H1 (cell line): ENCODE measurements at regions not wholly inside any gene's neighbourhood (a gene's known extent, or its start where the extent isn't known, plus 50 kb on each side); places are given as distances from the start of the nearest gene placed in this dataset.

Source experiments
- CTCF ChIA-PET: fragments of 300-600 bp; sonication (Branson Sonifier 250); formaldehyde crosslinking; loops from one replicate; lab custom pipeline; 2021; ENCODE audit not compliant: partially characterized antibody; lab: Charles Lee
- POLR2A ChIA-PET: fragments of 300-600 bp; sonication (Branson Sonifier 250); formaldehyde crosslinking; loops from one replicate; lab custom pipeline; 2021; ENCODE audit warnings: inconsistent platforms; ENCODE audit not compliant: partially characterized antibody; lab: Charles Lee
- DNase-seq, 2 experiments: peaks; one replicate each; pipeline versions ENCODE4 v3.0.0 to v3.0.0-alpha.2; 2010 to 2022; ENCODE audit warnings: low spot score in 2 of 2, low read depth in 1 of 2, mixed read lengths in 1 of 2
- FAIRE-seq: peaks from 2 replicates; lab custom pipeline; 2011; peaks lifted over from hg19 to GRCh38; lab: Jason Lieb, UNC
- H2AFZ ChIP-seq: 2 replicates; pipeline ENCODE4 v1.8.1; 2012; ENCODE audit warnings: low read length, inconsistent platforms
- H2AK5ac ChIP-seq: 2 replicates; pipeline ENCODE4 v1.6.1; 2013; ENCODE audit warnings: low read depth, low read length
- H2BK120ac ChIP-seq: replicated peaks from 2 replicates; pipeline ENCODE3; 2013; ENCODE audit warnings: low read depth, low read length, inconsistent platforms
- H2BK12ac ChIP-seq: 2 replicates; pipeline ENCODE4 v1.6.1; 2013; ENCODE audit warnings: low read depth, low read length
- H2BK15ac ChIP-seq: 2 replicates; pipeline ENCODE4 v1.6.1; 2013; ENCODE audit warnings: low read length
- H2BK20ac ChIP-seq: 2 replicates; pipeline ENCODE4 v1.6.1; 2013; ENCODE audit warnings: low read length
- H2BK5ac ChIP-seq: 2 replicates; pipeline ENCODE4 v1.6.1; 2013; ENCODE audit warnings: low read depth, low read length
- H3K14ac ChIP-seq: 2 replicates; pipeline ENCODE4 v1.6.1; 2013; ENCODE audit warnings: inconsistent platforms; ENCODE audit not compliant: insufficient read length
- H3K18ac ChIP-seq: 2 replicates; pipeline ENCODE4 v1.6.1; 2013; ENCODE audit warnings: low read length; ENCODE audit errors: extremely low read depth
- H3K23ac ChIP-seq: 2 replicates; pipeline ENCODE4 v1.6.1; 2013; ENCODE audit warnings: inconsistent platforms; ENCODE audit not compliant: insufficient read length
- H3K23me2 ChIP-seq: 2 replicates; pipeline ENCODE4 v1.6.1; 2013; ENCODE audit warnings: low read depth, low read length
- H3K27ac ChIP-seq: 2 replicates; pipeline ENCODE4 v1.6.1; 2011; ENCODE audit warnings: low read depth, low read length, inconsistent platforms
- H3K27me3 ChIP-seq, 4 experiments: replicated peaks in 1 of 4; 1 replicate in 1 of 4; 2 replicates in 3 of 4; pipeline versions ENCODE4 v1.6.1 to v1.8.1; 2011 to 2013; ENCODE audit warnings: low read length in 3 of 4, mild to moderate bottlenecking in 3 of 4, inconsistent platforms in 2 of 4, mixed read lengths in 2 of 4, moderate library complexity in 1 of 4; ENCODE audit not compliant: control insufficient read depth in 3 of 4, insufficient read depth in 3 of 4; ENCODE audit errors: extremely low read depth in 1 of 4
- H3K36me3 ChIP-seq, 4 experiments: 2 replicates each; pipeline versions ENCODE4 v1.6.1 to v1.8.1; 2011 to 2013; ENCODE audit warnings: mild to moderate bottlenecking in 4 of 4, low read length in 3 of 4, moderate library complexity in 2 of 4, control low read depth in 1 of 4, inconsistent platforms in 1 of 4; ENCODE audit not compliant: insufficient read depth in 4 of 4, control insufficient read depth in 2 of 4
- H3K4ac ChIP-seq: replicated peaks from 2 replicates; pipeline ENCODE3; 2013; ENCODE audit warnings: low read length, low read depth, mixed read lengths, inconsistent platforms; ENCODE audit not compliant: insufficient read length
- H3K4me1 ChIP-seq, 4 experiments: replicated peaks in 1 of 4; 1 replicate in 1 of 4; 2 replicates in 3 of 4; pipeline versions ENCODE4 v1.6.1 to v1.8.1; 2011 to 2013; ENCODE audit warnings: low read length in 3 of 4, inconsistent platforms in 2 of 4, mixed read lengths in 1 of 4; ENCODE audit not compliant: insufficient read depth in 4 of 4, control insufficient read depth in 3 of 4
- H3K4me2 ChIP-seq, 2 experiments: 2 replicates each; pipeline versions ENCODE4 v1.6.1 to v1.8.1; 2011 to 2013; ENCODE audit warnings: low read depth in 2 of 2, low read length in 2 of 2, control low read depth in 1 of 2, inconsistent platforms in 1 of 2, mild to moderate bottlenecking in 1 of 2; ENCODE audit not compliant: insufficient read depth in 1 of 2
- H3K4me3 ChIP-seq, 4 experiments: fragments of 200-600, 300-600 bp in 1 of 4; sonication (generic), shearing (Covaris generic), sonication (Bioruptor Twin) in 1 of 4; 2 replicates each; pipeline versions ENCODE4 v1.5.1 to v1.8.1; 2011 to 2016; ENCODE audit warnings: low read length in 4 of 4, low read depth in 3 of 4, control low read depth in 2 of 4, inconsistent platforms in 2 of 4, mild to moderate bottlenecking in 2 of 4, mixed read lengths in 1 of 4, moderate library complexity in 1 of 4; ENCODE audit not compliant: insufficient read depth in 2 of 4; ENCODE audit errors: extremely low read depth in 1 of 4
- H3K56ac ChIP-seq: replicated peaks from 2 replicates; pipeline ENCODE3; 2013; ENCODE audit warnings: low read depth, mild to moderate bottlenecking, mixed read lengths, low read length, inconsistent platforms; ENCODE audit not compliant: insufficient read length
- H3K79me1 ChIP-seq: 2 replicates; pipeline ENCODE4 v1.6.1; 2013; ENCODE audit warnings: low read depth, low read length, control low read depth
- H3K79me2 ChIP-seq, 2 experiments: 2 replicates each; pipeline versions ENCODE4 v1.6.1 to v1.8.1; 2012 to 2013; ENCODE audit warnings: low read length in 2 of 2, mild to moderate bottlenecking in 2 of 2, inconsistent platforms in 1 of 2; ENCODE audit not compliant: insufficient read depth in 2 of 2, control insufficient read depth in 1 of 2
- H3K9ac ChIP-seq, 4 experiments: replicated peaks in 1 of 4; 1 replicate in 1 of 4; 2 replicates in 3 of 4; pipeline versions ENCODE4 v1.6.1 to v1.8.1; 2011 to 2013; ENCODE audit warnings: low read depth in 3 of 4, low read length in 3 of 4, control low read depth in 2 of 4, mild to moderate bottlenecking in 2 of 4, moderate library complexity in 2 of 4, inconsistent platforms in 1 of 4; ENCODE audit errors: extremely low read depth in 1 of 4
- H3K9me3 ChIP-seq, 2 experiments: 2 replicates each; pipeline versions ENCODE4 v1.6.1 to v1.8.1; 2012 to 2013; ENCODE audit warnings: mild to moderate bottlenecking in 2 of 2, moderate library complexity in 2 of 2, control low read depth in 1 of 2, inconsistent platforms in 1 of 2, low read depth in 1 of 2, low read length in 1 of 2, mixed read lengths in 1 of 2; ENCODE audit not compliant: insufficient read depth in 2 of 2
- H4K20me1 ChIP-seq, 2 experiments: replicated peaks in 1 of 2; 2 replicates each; pipeline versions ENCODE3 to v1.8.1; 2011 to 2013; ENCODE audit warnings: inconsistent platforms in 2 of 2, low read length in 2 of 2, mild to moderate bottlenecking in 1 of 2; ENCODE audit not compliant: insufficient read depth in 2 of 2, control insufficient read depth in 1 of 2
- H4K5ac ChIP-seq: 2 replicates; pipeline ENCODE4 v1.6.1; 2013; ENCODE audit warnings: low read length, low read depth, mixed read lengths, inconsistent platforms; ENCODE audit not compliant: insufficient read length
- H4K8ac ChIP-seq: 2 replicates; pipeline ENCODE4 v1.8.0; 2013; ENCODE audit warnings: mild to moderate bottlenecking, moderate library complexity, low read length, inconsistent platforms; ENCODE audit not compliant: insufficient read depth; ENCODE audit errors: extremely low read depth
- H4K91ac ChIP-seq: replicated peaks from 2 replicates; pipeline ENCODE3; 2013; ENCODE audit warnings: low read length, mixed read lengths, inconsistent platforms; ENCODE audit not compliant: insufficient read length
- BRCA1 ChIP-seq: IDR thresholded peaks from 2 replicates; pipeline ENCODE4 v1.6.1; 2012; ENCODE audit warnings: low read depth, low read length, improper control_type of control experiment
- CHD2 ChIP-seq: IDR thresholded peaks from 2 replicates; pipeline ENCODE4 v1.6.1; 2012; ENCODE audit warnings: low read length, improper control_type of control experiment
- EP300 ChIP-seq, 2 experiments: IDR thresholded peaks; 1 replicate in 1 of 2; 2 replicates in 1 of 2; pipeline ENCODE4 v1.6.1; 2011 to 2012; ENCODE audit warnings: low read depth in 2 of 2, low read length in 2 of 2, mild to moderate bottlenecking in 2 of 2, borderline replicate concordance in 1 of 2, inconsistent platforms in 1 of 2, moderate library complexity in 1 of 2
- KDM5A ChIP-seq: fragments of 200-600 bp; IDR thresholded peaks from 2 replicates; pipeline ENCODE4 v1.7.1; 2012; ENCODE audit warnings: mild to moderate bottlenecking, low read length, inconsistent platforms, mixed read lengths
- SP2 ChIP-seq: IDR thresholded peaks from 2 replicates; pipeline ENCODE4 v1.6.1; 2012; ENCODE audit warnings: mild to moderate bottlenecking, low read length, inconsistent platforms
- WGBS, 2 experiments: shearing (Covaris generic) in 1 of 2; methylation state at CpG; one replicate each; pipeline versions ENCODE4 v1.1.6 to v1.1.7; 2013 to 2015; ENCODE audit warnings: low lambda C conversion rate in 2 of 2, mixed read lengths in 2 of 2, inconsistent platforms in 1 of 2, low coverage in 1 of 2, missing lambda C conversion rate in 1 of 2; ENCODE audit not compliant: insufficient replicate concordance in 2 of 2, insufficient coverage in 1 of 2, insufficient read length in 1 of 2; ENCODE audit errors: extremely low coverage in 1 of 2, missing lambda C conversion rate in 1 of 2; 5-methylcytosine and 5-hydroxymethylcytosine counted together
- TF ChIP-seq, protein P1 (sequence below): IDR thresholded peaks from 2 replicates; pipeline ENCODE4 v1.6.1; 2012; ENCODE audit warnings: inconsistent platforms

- Histone ChIP-seq H2BK5ac (no peak overlapping the region), H4K8ac (no peak overlapping the region), H3K9me3 (peaks cover 2 to 4% of the 10 kb centered on the region in 2 experiments; a peak in 3 of 4 replicates), H3K79me2 (no peaks in the 10 kb centered on the region), H4K5ac (no peak overlapping the region), H3K27me3 (no peaks in the 10 kb centered on the region), H3K4me1 (no peaks in the 10 kb centered on the region), H3K27ac (no peak overlapping the region), H3K23ac (no peak overlapping the region), H3K36me3 (no peaks in the 10 kb centered on the region), H3K9ac (no peak overlapping the region), H3K4me3 (no peak overlapping the region), H3K18ac (no peak overlapping the region), H3K14ac (no peak overlapping the region), H3K79me1 (no peaks in the 10 kb centered on the region), H3K56ac (no peak overlapping the region), H4K20me1 (no peaks in the 10 kb centered on the region), H2BK120ac (no peak overlapping the region), H3K4ac (no peak overlapping the region), H3K4me2 (no peak overlapping the region), H3K23me2 (no peaks in the 10 kb centered on the region), H2AFZ (peak overlapping the region; percentile 27; the same call in 1 of the 2 replicates), H2AK5ac (no peak overlapping the region), H2BK12ac (no peak overlapping the region), H2BK20ac (no peak overlapping the region), H2BK15ac (no peak overlapping the region), H4K91ac (no peak overlapping the region)
- DNase-seq (no peak), FAIRE-seq (no peak)
- ChIA-PET CTCF (interaction anchor here (1.4 to 1.6 kb wide), 2 partner anchors 14 to 77 kb away, joined by 3 to 5 read pairs; no protein-coding TSS in a partner anchor), POLR2A (no interaction called here)
- WGBS, 2 experiments = 96% methylated on average over 13 of the region's 13 CpGs; no CpG with 5 or more reads in 1 of the 2 experiments
- TF ChIP-seq EP300 (IDR thresholded peaks at IDR 0.05; ENCODE audit: borderline replicate concordance in 1 of 2, low read depth in 2 of 2, low read length in 2 of 2) (no peak), BRCA1 (no peak), CHD2 (no peak), KDM5A (no peak), SP2 (no peak)
- TF ChIP-seq, protein P1, sequence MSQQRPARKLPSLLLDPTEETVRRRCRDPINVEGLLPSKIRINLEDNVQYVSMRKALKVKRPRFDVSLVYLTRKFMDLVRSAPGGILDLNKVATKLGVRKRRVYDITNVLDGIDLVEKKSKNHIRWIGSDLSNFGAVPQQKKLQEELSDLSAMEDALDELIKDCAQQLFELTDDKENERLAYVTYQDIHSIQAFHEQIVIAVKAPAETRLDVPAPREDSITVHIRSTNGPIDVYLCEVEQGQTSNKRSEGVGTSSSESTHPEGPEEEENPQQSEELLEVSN = no peak
Measured at GRCh38 chr6:169034516-169035167, 219.0 kb downstream of the THBS2 start.
